ENCODE measurements at regions not wholly inside any gene's neighbourhood (a gene's known extent, or its start where the extent isn't known, plus 50 kb on each side); places are given as distances from the start of the nearest gene placed in this dataset.
A peak's percentile ranks its signal among the peaks of the same experiment; 100 is the strongest.

GRCh38 chr3:96027718-96028117 is 786.7 kb upstream of the EPHA6 start:
- Histone ChIP-seq H3K36me3 (ENCODE audit: insufficient read depth, low read length) (no peaks in the 10 kb centered on the region), H3K9me3 (ENCODE audit: low read depth, low read length) (no peaks in the 10 kb centered on the region), H3K79me2 (ENCODE audit: insufficient read depth, low read length) (no peaks in the 10 kb centered on the region), H3K4me1 (ENCODE audit: insufficient read depth, low read length) (no peaks in the 10 kb centered on the region), H2AFZ (ENCODE audit: low read length) (no peak overlapping the region), H3K4me2 (ENCODE audit: insufficient read depth, low read length) (no peak overlapping the region), H3K4me3 (ENCODE audit: insufficient read depth, low read length) (no peak overlapping the region), H3K27me3 (ENCODE audit: insufficient read depth, low read length) (no peaks in the 10 kb centered on the region), H4K20me1 (ENCODE audit: insufficient read depth, low read length) (no peaks in the 10 kb centered on the region), H3K27ac (ENCODE audit: low read depth, low read length) (no peak overlapping the region)
- no peak for TF ChIP-seq CTCF (IDR thresholded peaks at IDR 0.05; ENCODE audit: extremely low read depth, low read depth, low read length)
- no peak for DNase-seq (ENCODE audit: insufficient read length, low spot score, missing footprints)

GRCh38 chr3:96039632-96040031 is 774.8 kb upstream of the EPHA6 start:
- Histone ChIP-seq H2AFZ (ENCODE audit: low read length) (no peak overlapping the region), H4K20me1 (ENCODE audit: insufficient read depth, low read length) (no peaks in the 10 kb centered on the region), H3K4me2 (ENCODE audit: insufficient read depth, low read length) (no peak overlapping the region), H3K4me3 (ENCODE audit: insufficient read depth, low read length) (no peak overlapping the region), H3K9me3 (ENCODE audit: low read depth, low read length) (no peaks in the 10 kb centered on the region), H3K36me3 (ENCODE audit: insufficient read depth, low read length) (no peaks in the 10 kb centered on the region), H3K79me2 (ENCODE audit: insufficient read depth, low read length) (no peaks in the 10 kb centered on the region), H3K27ac (ENCODE audit: low read depth, low read length) (no peak overlapping the region), H3K27me3 (ENCODE audit: insufficient read depth, low read length) (no peaks in the 10 kb centered on the region), H3K4me1 (ENCODE audit: insufficient read depth, low read length) (no peaks in the 10 kb centered on the region)
- TF ChIP-seq CTCF (IDR thresholded peaks at IDR 0.05; ENCODE audit: extremely low read depth, low read depth, low read length), result no peak
- no peak for DNase-seq (ENCODE audit: insufficient read length, low spot score, missing footprints)

- DNase-seq (ENCODE audit: insufficient read length, low spot score, missing footprints), result no peak
- TF ChIP-seq CTCF (IDR thresholded peaks at IDR 0.05; ENCODE audit: extremely low read depth, low read depth, low read length), result no peak
- H3K27me3 ChIP-seq (ENCODE audit: insufficient read depth, low read length), result no peaks in the 10 kb centered on the region
These were observed 755.1 kb upstream of the EPHA6 start for GRCh38 chr3:96059301-96059700.

GRCh38 chr3:96069065-96069464 is 745.3 kb upstream of the EPHA6 start:
- Histone ChIP-seq H4K20me1 (ENCODE audit: insufficient read depth, low read length) (no peaks in the 10 kb centered on the region), H3K4me3 (ENCODE audit: insufficient read depth, low read length) (no peak overlapping the region), H3K27me3 (ENCODE audit: insufficient read depth, low read length) (no peaks in the 10 kb centered on the region), H2AFZ (ENCODE audit: low read length) (no peak overlapping the region), H3K4me2 (ENCODE audit: insufficient read depth, low read length) (no peak overlapping the region), H3K4me1 (ENCODE audit: insufficient read depth, low read length) (no peaks in the 10 kb centered on the region), H3K27ac (ENCODE audit: low read depth, low read length) (no peak overlapping the region), H3K36me3 (ENCODE audit: insufficient read depth, low read length) (no peaks in the 10 kb centered on the region), H3K9me3 (ENCODE audit: low read depth, low read length) (no peaks in the 10 kb centered on the region), H3K79me2 (ENCODE audit: insufficient read depth, low read length) (no peaks in the 10 kb centered on the region)
- DNase-seq (ENCODE audit: insufficient read length, low spot score, missing footprints), result peak; percentile 18
- TF ChIP-seq CTCF (IDR thresholded peaks at IDR 0.05; ENCODE audit: extremely low read depth, low read depth, low read length), result no peak

More at GRCh38 chr3:96059301-96059700, 755.1 kb upstream of the EPHA6 start:
- H3K36me3 ChIP-seq (ENCODE audit: insufficient read depth, low read length), result no peaks in the 10 kb centered on the region
- H3K9me3 ChIP-seq (ENCODE audit: low read depth, low read length), result no peaks in the 10 kb centered on the region
- H3K27ac ChIP-seq (ENCODE audit: low read depth, low read length), result no peak overlapping the region
- H3K4me1 ChIP-seq (ENCODE audit: insufficient read depth, low read length), result no peaks in the 10 kb centered on the region
- no peak overlapping the region for H2AFZ ChIP-seq (ENCODE audit: low read length)
- no peaks in the 10 kb centered on the region for H4K20me1 ChIP-seq (ENCODE audit: insufficient read depth, low read length)
- no peaks in the 10 kb centered on the region for H3K79me2 ChIP-seq (ENCODE audit: insufficient read depth, low read length)
- H3K4me3 ChIP-seq (ENCODE audit: insufficient read depth, low read length), result no peak overlapping the region
- H3K4me2 ChIP-seq (ENCODE audit: insufficient read depth, low read length), result no peak overlapping the region

Measured in osteoblast (primary cell).